PC-9 (cell line): ENCODE measurements at regions not wholly inside any gene's neighbourhood (a gene's known extent, or its start where the extent isn't known, plus 50 kb on each side); places are given as distances from the start of the nearest gene placed in this dataset.

Experiments used
- BruUV-seq: library from RNA; stranded (reverse); fragments of 400-500 nt; replicated peaks from 2 replicates; lab custom pipeline; 2021; lab: Mats Ljungman, UMichigan
- CTCF ChIA-PET: fragments of 300-600 bp; sonication (Branson Sonifier 250); formaldehyde crosslinking; loops from one replicate; lab custom pipeline; 2022; ENCODE audit warnings: antibody characterized with exemption; lab: Charles Lee
- POLR2A ChIA-PET: fragments of 300-600 bp; sonication (Branson Sonifier 250); formaldehyde crosslinking; loops from one replicate; lab custom pipeline; 2022; ENCODE audit warnings: antibody characterized with exemption; ENCODE audit not compliant: unreplicated experiment; lab: Charles Lee
- DNase-seq, 2 experiments: peaks; one replicate each; pipeline versions ENCODE4 v3.0.0 to v3.0.0-alpha.2; 2015 to 2022; ENCODE audit warnings: mixed read lengths in 1 of 2
- H2AFZ ChIP-seq: fragments of 200-600 bp; sonication (generic); 2 replicates; pipeline ENCODE4 v1.8.1; 2017; ENCODE audit warnings: antibody characterized with exemption
- H3F3A ChIP-seq: fragments of 200-600 bp; sonication (generic); 2 replicates; pipeline ENCODE4 v1.8.1; 2017; ENCODE audit warnings: antibody characterized with exemption, mild to moderate bottlenecking, low read depth; ENCODE audit not compliant: insufficient read depth
- H3K27ac ChIP-seq: fragments of 200-600 bp; sonication (generic); 2 replicates; pipeline ENCODE4 v1.6.1; 2016; ENCODE audit warnings: mixed run types
- H3K27me3 ChIP-seq: fragments of 200-600 bp; sonication (generic); 2 replicates; pipeline ENCODE4 v1.6.1; 2016; ENCODE audit warnings: low read depth, mixed run types; ENCODE audit not compliant: insufficient read depth
- H3K36me3 ChIP-seq: fragments of 200-600 bp; sonication (generic); 2 replicates; pipeline ENCODE4 v1.6.1; 2016; ENCODE audit warnings: low read depth, mixed run types
- H3K4me1 ChIP-seq: fragments of 200-600 bp; sonication (generic); replicated peaks from 2 replicates; pipeline ENCODE4 v1.6.1; 2016; ENCODE audit warnings: mixed run types; ENCODE audit not compliant: insufficient read depth
- H3K4me2 ChIP-seq: fragments of 200-600 bp; sonication (generic); 2 replicates; pipeline ENCODE4 v1.6.1; 2017; ENCODE audit warnings: mixed run types
- H3K4me3 ChIP-seq: fragments of 200-600 bp; sonication (generic); 2 replicates; pipeline ENCODE4 v1.6.1; 2016; ENCODE audit warnings: mixed run types
- H3K79me2 ChIP-seq: fragments of 200-600 bp; sonication (generic); 2 replicates; pipeline ENCODE4 v1.6.1; 2017; ENCODE audit warnings: low read depth, mixed run types
- H3K9me2 ChIP-seq: fragments of 200-600 bp; sonication (generic); 2 replicates; pipeline ENCODE4 v1.8.1; 2017; ENCODE audit warnings: mild to moderate bottlenecking; ENCODE audit not compliant: insufficient read depth
- H3K9me3 ChIP-seq: fragments of 200-600 bp; sonication (generic); 2 replicates; pipeline ENCODE4 v1.8.1; 2016; ENCODE audit warnings: low read depth; ENCODE audit not compliant: insufficient read depth
- H4K20me1 ChIP-seq: fragments of 200-600 bp; sonication (generic); 2 replicates; pipeline ENCODE4 v1.8.1; 2017; ENCODE audit not compliant: insufficient read depth
- CTCF ChIP-seq: fragments of 200-600 bp; sonication (generic); conservative IDR thresholded peaks from 2 replicates; pipeline ENCODE4 v1.6.1; 2017; ENCODE audit warnings: mixed run types, antibody characterized with exemption, mild to moderate bottlenecking, moderate library complexity
- EZH2 ChIP-seq: fragments of 200-600 bp; sonication (generic); IDR thresholded peaks from 2 replicates; pipeline ENCODE4 v1.8.0; 2017; ENCODE audit warnings: antibody characterized with exemption, low read depth
- intact Hi-C: fragments of 100-400 bp; cut with micrococcal nuclease; formaldehyde crosslinking; loops from one replicate; pipeline ENCODE4 v1.10.0; 2022; ENCODE audit not compliant: unreplicated experiment

- Histone ChIP-seq H3K9me2 (no peaks in the 10 kb centered on the region), H3K9me3 (no peaks in the 10 kb centered on the region), H2AFZ (no peak overlapping the region), H3K36me3 (no peaks in the 10 kb centered on the region), H4K20me1 (no peaks in the 10 kb centered on the region), H3K79me2 (no peaks in the 10 kb centered on the region), H3K27me3 (no peaks in the 10 kb centered on the region), H3K27ac (no peak overlapping the region), H3K4me2 (no peak overlapping the region), H3K4me3 (no peak overlapping the region), H3K4me1 (no peaks in the 10 kb centered on the region), H3F3A (no peaks in the 10 kb centered on the region)
- no TSS peak for BruUV-seq
- ChIA-PET CTCF (no interaction called here), POLR2A (no interaction called here)
- TF ChIP-seq CTCF (no peak), EZH2 (no peak)
- intact Hi-C loops: no loop called here
- DNase-seq: no peak
These were observed 109.3 kb upstream of the APC start for GRCh38 chr5:112628214-112628980.

GRCh38 chr5:112630246-112631009 lies 107.3 kb upstream of the APC start:
- BruUV-seq: no TSS peak
- intact Hi-C loops: no loop called here
- no peak for DNase-seq
- no peak for TF ChIP-seq EZH2
- TF ChIP-seq CTCF: no peak
- H3K9me2 ChIP-seq: no peaks in the 10 kb centered on the region
- no peaks in the 10 kb centered on the region for H3F3A ChIP-seq
- POLR2A ChIA-PET: no interaction called here
- no peaks in the 10 kb centered on the region for H3K4me1 ChIP-seq
- H3K27me3 ChIP-seq: no peaks in the 10 kb centered on the region
- H3K4me3 ChIP-seq: no peak overlapping the region
- H3K36me3 ChIP-seq: no peaks in the 10 kb centered on the region
- H4K20me1 ChIP-seq: no peaks in the 10 kb centered on the region
- H2AFZ ChIP-seq: no peak overlapping the region
- no peak overlapping the region for H3K27ac ChIP-seq
- CTCF ChIA-PET: no interaction called here
- H3K4me2 ChIP-seq: no peak overlapping the region
- H3K79me2 ChIP-seq: no peaks in the 10 kb centered on the region
- H3K9me3 ChIP-seq: no peaks in the 10 kb centered on the region

GRCh38 chr5:112634166-112634565 lies 103.5 kb upstream of the APC start:
- H3K9me3 ChIP-seq: no peaks in the 10 kb centered on the region
- no peaks in the 10 kb centered on the region for H3K36me3 ChIP-seq
- H3K79me2 ChIP-seq: no peaks in the 10 kb centered on the region
- ChIA-PET POLR2A (no interaction called here), CTCF (no interaction called here)
- no peaks in the 10 kb centered on the region for H3K4me1 ChIP-seq
- H2AFZ ChIP-seq: no peak overlapping the region
- H3K27ac ChIP-seq: no peak overlapping the region
- no peaks in the 10 kb centered on the region for H3F3A ChIP-seq
- H3K27me3 ChIP-seq: no peaks in the 10 kb centered on the region
- H4K20me1 ChIP-seq: no peaks in the 10 kb centered on the region
- no peak for TF ChIP-seq EZH2
- no peak for TF ChIP-seq CTCF
- H3K9me2 ChIP-seq: no peaks in the 10 kb centered on the region
- H3K4me2 ChIP-seq: no peak overlapping the region
- no peak overlapping the region for H3K4me3 ChIP-seq
- no TSS peak for BruUV-seq
- no peak for DNase-seq
- intact Hi-C loops: no loop called here
